GM13976 (cell line): ENCODE measurements at regions not wholly inside any gene's neighbourhood (a gene's known extent, or its start where the extent isn't known, plus 50 kb on each side); places are given as distances from the start of the nearest gene placed in this dataset.

Experiments
- DNase-seq: peaks from one replicate; pipeline ENCODE4 v3.0.0; 2012; ENCODE audit warnings: low spot score
- CTCF ChIP-seq: IDR thresholded peaks from 2 replicates; pipeline ENCODE4 v1.5.1; 2012; ENCODE audit warnings: borderline replicate concordance, mild to moderate bottlenecking; ENCODE audit not compliant: insufficient read depth; ENCODE audit errors: extremely low read depth, missing control alignments, control extremely low read depth
- in situ Hi-C: fragments of 300-500 bp; cut with MboI; formaldehyde crosslinking; loops from one replicate; pipeline ENCODE4 v1.12.0; 2022; ENCODE audit warnings: low sequenced_read_pairs, mixed read lengths, inconsistent platforms; ENCODE audit not compliant: unreplicated experiment

DNA sequence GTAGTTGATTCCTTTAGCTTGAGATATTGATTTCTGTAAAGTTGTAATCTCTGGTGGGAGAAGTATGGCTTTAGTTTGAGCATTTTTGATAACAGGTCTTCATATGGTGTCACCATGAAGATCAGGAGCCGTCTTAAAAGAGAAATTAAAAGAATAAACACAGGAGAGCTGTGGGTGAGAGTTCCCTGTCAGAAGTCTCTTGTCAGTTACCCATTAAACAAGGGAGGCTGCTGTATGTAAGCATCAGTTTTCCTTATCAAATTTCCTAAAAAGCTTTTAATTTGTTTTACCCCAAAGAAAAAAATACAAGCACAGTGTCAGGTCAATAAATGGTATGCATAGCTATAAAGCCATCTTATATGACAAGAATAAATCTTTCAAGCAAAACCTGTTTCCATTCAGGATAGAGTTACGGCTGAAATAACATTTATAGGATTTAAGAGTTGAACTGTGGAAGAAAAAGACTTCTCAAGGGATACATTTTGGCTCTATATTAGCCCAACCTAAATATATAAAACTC, 767.5 kb downstream of the JRKL start:
- in situ Hi-C loops, result no loop called here
- no peak for DNase-seq
- no peak for TF ChIP-seq CTCF

DNA sequence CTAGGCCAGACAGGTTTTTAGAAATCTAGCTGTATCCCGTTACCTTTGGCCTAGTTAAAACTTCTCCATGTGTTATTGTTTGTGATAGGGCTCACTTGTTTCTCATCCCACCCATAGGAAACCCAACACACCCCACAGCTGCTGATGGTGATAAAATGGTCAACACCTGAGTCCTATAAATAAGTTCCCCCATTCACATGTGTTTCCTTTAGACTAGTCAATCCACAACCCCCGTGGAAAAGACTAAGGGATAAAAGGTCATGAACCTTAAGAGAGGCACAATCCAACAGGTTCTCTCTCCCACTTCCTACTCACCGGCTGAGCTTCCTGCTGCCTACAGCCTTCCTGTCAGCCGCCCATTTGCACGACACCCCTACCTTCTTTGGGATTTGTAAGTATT, 768.4 kb downstream of the JRKL start:
- DNase-seq, result no peak
- in situ Hi-C loops, result no loop called here
- TF ChIP-seq CTCF, result no peak

- in situ Hi-C loops, result no loop called here
- TF ChIP-seq CTCF, result no peak
These were observed 773.9 kb downstream of the JRKL start for GRCh38 chr11:97163631-97164191.

DNA sequence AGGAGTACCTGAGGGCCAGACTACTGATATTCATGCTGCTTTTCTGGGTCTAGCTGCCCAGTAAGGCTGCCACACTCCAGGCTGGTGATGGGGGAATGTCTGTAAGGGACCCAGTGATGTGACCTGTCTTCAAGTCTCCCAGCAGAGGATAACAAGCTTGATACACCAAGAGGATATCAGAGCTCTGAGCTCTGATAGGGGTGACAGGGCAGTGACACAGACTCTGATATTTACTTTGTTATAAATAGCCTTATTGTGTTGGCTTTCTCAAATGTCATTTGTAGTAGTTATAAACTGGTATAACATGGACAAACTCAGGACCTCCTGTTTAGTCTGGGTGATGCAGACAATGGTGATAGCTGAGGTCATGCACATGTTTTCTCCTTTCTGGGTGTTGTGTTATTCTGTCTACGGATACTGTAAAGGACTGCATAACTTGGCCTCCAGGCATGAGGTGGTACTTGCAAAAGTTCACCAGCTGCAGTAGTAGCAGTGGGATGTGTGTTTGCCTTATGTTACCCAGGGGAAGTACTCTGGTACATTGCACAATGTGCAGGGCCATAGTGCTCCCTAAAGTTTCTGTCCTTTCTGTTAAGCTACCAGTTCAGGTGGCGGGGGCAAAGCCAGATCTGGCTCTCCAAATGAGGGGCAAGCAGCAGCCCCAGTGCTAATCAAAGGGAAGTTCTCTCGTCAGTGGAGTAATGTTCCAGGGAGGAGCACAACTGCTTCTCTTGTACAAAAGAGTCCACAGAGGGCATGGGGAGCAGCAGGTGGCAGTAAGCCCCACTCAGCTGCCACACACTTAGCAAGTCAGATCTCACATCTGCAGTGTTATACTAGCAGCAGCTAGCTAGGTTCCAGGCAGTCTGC, 812.2 kb downstream of the JRKL start:
- TF ChIP-seq CTCF, result no peak
- no peak for DNase-seq
- in situ Hi-C loops, result no loop called here

More at GRCh38 chr11:97163631-97164191, 773.9 kb downstream of the JRKL start:
- DNase-seq, result no peak

DNA sequence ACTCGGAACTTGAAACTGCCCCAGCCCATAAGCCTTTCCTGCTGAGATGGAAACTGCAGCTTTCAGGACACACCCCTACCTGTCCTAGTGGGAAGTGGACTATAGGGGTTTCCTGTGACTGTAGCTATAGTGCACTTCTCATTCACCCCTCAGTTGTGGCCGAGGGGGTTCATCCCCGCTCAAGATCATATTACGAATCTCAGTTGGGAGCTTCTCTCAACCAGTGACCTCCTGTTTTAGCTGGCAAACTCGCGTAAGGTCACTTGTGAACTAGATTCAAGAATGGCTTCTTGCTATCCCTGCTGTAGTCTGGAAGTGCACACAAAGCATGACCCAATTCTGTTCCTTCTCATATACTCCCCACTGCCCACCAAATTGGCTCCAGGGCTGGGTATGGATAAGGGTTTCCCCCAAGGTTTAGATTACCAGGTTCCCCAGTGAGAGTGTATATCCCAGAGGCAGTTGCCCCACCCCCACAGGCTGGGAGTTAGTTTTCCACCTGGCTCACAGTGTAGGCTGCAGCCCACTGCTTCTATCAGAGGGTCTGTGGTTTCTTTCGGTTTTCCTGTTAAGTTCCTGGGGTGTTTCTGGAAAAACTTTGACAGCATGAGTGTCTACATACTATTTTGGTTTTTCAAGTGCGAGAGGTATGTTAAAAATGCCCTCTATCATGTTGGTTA, 812.9 kb downstream of the JRKL start:
- no peak for DNase-seq
- no peak for TF ChIP-seq CTCF
- in situ Hi-C loops, result no loop called here

DNA sequence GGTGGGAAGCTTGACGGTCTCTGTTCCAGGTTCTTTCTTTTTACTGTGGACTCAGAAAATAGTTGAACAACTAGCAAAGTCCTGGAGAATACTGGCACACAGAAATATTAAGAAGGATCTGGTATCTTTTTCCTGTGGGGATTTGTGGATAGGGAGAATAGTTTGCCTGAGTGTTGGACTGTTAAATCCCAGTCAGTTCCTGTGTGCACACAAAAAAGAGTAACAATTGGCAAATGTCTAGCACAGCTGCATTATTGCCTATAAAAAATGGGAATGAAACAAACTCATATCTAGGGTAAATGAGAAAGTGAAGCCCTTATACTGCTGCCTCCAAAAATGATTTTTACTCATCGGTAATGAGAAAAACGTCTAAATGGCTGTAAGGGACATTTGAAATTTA, 828.2 kb downstream of the JRKL start:
- in situ Hi-C loops, result no loop called here
- DNase-seq, result no peak
- no peak for TF ChIP-seq CTCF
